Fibroblast of villous mesenchyme (primary cell): ENCODE measurements at regions not wholly inside any gene's neighbourhood (a gene's known extent, or its start where the extent isn't known, plus 50 kb on each side); places are given as distances from the start of the nearest gene placed in this dataset.

ENCODE experiments used
- DNase-seq: peaks from one replicate; pipeline ENCODE4 v3.0.0-alpha.2; 2010; ENCODE audit warnings: low read depth
- H3K4me3 ChIP-seq: 2 replicates; pipeline ENCODE4 v1.5.1; 2011; ENCODE audit warnings: low read depth, mild to moderate bottlenecking, low read length
- TF ChIP-seq, protein P1 (sequence below): IDR thresholded peaks from 2 replicates; pipeline ENCODE4 v1.5.1; 2012; ENCODE audit warnings: low read depth, mild to moderate bottlenecking, low read length; ENCODE audit not compliant: insufficient read depth

DNA sequence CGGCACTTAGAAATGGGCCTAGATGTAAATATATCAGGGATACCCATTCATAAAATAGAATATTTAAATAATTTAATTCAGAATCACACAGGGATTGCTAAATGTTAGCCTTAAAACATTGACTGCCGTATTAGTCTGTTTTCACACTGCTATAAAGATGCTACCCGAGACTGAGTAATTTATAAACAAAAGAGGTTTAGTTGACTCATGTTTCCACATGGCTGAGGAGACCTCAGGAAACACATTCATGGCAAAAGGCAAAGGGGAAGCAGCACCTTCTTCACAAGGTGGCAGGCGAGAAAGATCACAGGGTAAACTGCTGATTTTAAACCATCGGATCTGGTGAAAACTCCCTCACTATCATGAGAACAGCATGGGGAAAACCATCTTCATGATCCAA lies 223.6 kb upstream of the GULP1 start:
- no peak overlapping the region for H3K4me3 ChIP-seq
- TF ChIP-seq, protein P1, sequence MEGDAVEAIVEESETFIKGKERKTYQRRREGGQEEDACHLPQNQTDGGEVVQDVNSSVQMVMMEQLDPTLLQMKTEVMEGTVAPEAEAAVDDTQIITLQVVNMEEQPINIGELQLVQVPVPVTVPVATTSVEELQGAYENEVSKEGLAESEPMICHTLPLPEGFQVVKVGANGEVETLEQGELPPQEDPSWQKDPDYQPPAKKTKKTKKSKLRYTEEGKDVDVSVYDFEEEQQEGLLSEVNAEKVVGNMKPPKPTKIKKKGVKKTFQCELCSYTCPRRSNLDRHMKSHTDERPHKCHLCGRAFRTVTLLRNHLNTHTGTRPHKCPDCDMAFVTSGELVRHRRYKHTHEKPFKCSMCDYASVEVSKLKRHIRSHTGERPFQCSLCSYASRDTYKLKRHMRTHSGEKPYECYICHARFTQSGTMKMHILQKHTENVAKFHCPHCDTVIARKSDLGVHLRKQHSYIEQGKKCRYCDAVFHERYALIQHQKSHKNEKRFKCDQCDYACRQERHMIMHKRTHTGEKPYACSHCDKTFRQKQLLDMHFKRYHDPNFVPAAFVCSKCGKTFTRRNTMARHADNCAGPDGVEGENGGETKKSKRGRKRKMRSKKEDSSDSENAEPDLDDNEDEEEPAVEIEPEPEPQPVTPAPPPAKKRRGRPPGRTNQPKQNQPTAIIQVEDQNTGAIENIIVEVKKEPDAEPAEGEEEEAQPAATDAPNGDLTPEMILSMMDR, result no peak
- DNase-seq, result peak; percentile 41

DNA sequence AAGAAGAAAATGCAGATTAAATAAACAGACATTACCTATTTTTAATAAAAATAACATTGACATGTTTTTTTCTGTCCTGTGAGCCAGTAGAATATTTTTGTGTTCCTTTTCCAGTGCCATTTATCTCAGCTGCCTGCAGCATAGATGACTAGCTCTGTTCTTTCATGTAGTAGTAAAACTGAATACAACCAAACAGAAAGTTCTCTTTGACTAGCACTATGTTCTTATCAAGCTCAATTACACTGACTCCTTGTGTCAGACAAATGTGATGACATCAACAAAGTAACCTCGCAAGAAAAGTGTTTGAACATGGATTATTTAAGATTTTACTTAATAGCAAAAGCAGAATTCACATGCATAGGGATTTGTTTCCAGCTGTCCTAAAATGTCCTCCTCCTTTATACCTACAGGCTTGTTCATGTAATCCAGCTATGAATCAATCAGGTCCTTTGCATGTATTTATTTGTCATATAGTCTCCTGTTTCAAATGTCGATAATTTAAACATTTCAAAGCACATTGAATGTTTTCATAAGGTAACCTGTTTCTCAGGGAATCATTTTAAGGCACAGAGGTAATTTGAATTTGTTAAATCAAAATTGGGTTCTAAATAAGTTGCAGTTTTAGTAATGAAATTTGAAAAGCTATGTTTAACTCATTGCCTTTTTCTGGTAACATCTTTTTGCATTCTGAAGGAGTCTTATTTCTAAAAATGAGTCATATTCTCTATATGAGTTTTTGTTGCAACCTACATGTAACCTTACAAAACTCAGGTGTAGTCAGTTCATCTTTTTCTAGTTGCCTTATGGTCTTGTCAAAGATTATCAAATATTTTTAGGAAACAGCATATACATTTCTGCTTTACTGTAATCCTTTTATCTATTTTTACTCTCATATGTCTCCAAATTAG lies 215.3 kb upstream of the GULP1 start:
- TF ChIP-seq, protein P1, result no peak
- no peak overlapping the region for H3K4me3 ChIP-seq
- peak; percentile 9 for DNase-seq

DNA sequence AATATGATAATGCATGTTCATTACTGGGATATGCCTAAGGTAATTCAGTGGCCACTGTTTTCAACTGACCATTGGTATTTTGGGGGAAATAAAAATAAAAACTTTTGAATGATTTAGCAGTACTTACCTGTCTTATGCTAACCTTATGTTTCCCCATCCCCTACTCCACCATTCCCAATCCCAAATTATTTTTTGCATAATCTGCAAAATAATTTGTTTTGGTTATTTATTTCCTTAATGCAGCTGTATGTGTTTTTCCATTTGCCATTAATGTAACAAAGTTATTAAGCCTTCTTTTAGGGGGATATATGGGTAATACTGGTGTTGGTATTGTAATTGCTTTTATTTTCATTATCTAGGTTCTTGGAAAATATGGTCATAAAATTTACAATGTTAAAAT lies 213.9 kb upstream of the GULP1 start:
- no peak for DNase-seq
- TF ChIP-seq, protein P1, result no peak
- H3K4me3 ChIP-seq, result no peak overlapping the region

DNA sequence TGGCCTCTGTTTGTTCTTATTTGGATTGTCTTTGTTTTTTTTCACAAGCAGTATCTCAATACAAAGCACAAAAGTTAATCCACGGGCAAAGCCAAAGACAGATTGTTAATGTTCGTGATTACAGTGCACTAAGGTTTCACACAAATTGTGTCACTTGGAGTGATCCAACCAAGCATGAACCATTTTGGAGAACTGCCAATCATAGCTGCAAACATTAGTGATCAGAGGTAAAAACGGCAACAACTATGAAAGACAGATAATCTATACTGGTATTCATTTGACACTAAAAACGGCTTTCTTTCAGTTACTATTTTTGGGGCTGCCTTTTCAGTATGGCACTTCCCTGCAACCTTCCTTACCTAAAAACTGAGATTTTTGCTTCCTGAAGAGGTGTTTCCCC lies 213.1 kb upstream of the GULP1 start:
- TF ChIP-seq, protein P1, result no peak
- no peak overlapping the region for H3K4me3 ChIP-seq
- no peak for DNase-seq

DNA sequence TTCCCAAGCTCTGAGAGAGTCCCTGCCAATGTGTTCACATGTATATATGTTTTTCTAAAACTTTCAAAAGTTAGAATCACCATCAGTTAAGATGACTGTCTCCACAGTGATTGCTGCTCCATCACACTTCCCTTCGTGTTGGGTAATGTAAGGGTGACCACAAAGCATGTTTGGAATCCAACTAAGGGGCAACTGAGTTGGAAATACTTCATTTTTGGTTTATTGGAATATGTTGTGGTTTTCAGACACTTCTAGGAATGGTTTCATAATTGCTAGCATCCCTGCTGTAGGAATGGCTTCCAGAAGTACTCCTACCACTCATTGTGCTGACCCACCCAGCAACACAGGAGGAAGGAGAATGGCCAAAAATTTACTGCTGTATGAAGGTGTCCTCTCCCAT lies 212.5 kb upstream of the GULP1 start:
- no peak overlapping the region for H3K4me3 ChIP-seq
- DNase-seq, result peak; percentile 78
- TF ChIP-seq, protein P1, result no peak

DNA sequence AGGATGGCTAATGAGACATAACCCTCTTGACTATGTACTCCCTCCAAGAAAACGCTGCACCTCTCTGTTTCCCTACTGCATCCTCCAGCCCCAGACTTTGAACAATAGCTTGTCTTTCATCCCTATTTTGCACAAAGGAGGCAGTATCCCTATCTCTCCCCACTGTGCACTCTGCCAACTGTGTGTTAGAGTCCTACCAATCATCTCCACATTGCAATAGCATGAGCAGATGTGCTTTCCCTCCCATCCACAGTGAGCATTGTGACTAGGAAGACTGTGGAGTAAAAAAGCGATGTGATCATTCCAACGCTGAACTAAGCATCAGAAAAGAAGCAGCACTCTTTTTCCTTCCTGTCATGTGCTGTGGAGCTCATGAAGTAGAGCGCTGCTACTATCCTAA lies 206.3 kb upstream of the GULP1 start:
- TF ChIP-seq, protein P1, result no peak
- no peak for DNase-seq

More for the DNA sequence above, 206.3 kb upstream of the GULP1 start:
- no peak overlapping the region for H3K4me3 ChIP-seq
